H9 (cell line): ENCODE measurements at regions not wholly inside any gene's neighbourhood (a gene's known extent, or its start where the extent isn't known, plus 50 kb on each side); places are given as distances from the start of the nearest gene placed in this dataset.

Experiments used
- DNase-seq: peaks from one replicate; pipeline ENCODE4 v3.0.0-alpha.2; 2017
- H2AFZ ChIP-seq: one replicate; pipeline ENCODE4 v1.6.1; 2013; ENCODE audit warnings: mild to moderate bottlenecking, low read length, control low read depth, moderate library complexity
- H2AK5ac ChIP-seq: 2 replicates; pipeline ENCODE4 v1.6.1; 2013; ENCODE audit warnings: low read length, control low read depth, mixed read lengths; ENCODE audit not compliant: insufficient read length
- H2BK120ac ChIP-seq: one replicate; pipeline ENCODE4 v1.6.1; 2013; ENCODE audit warnings: low read depth, mild to moderate bottlenecking, low read length, control low read depth, inconsistent platforms; ENCODE audit not compliant: poor library complexity, severe bottlenecking
- H2BK12ac ChIP-seq: 2 replicates; pipeline ENCODE4 v1.6.1; 2013; ENCODE audit warnings: low read length, control low read depth, mixed read lengths, low read depth; ENCODE audit not compliant: insufficient read length
- H2BK15ac ChIP-seq: 2 replicates; pipeline ENCODE4 v1.6.1; 2013; ENCODE audit warnings: low read depth, low read length, control low read depth
- H2BK20ac ChIP-seq: one replicate; pipeline ENCODE4 v1.6.1; 2013; ENCODE audit warnings: low read depth, mild to moderate bottlenecking, low read length, control low read depth, inconsistent platforms; ENCODE audit not compliant: poor library complexity, severe bottlenecking
- H2BK5ac ChIP-seq: 2 replicates; pipeline ENCODE4 v1.6.1; 2013; ENCODE audit warnings: low read length, control low read depth, mixed read lengths; ENCODE audit not compliant: insufficient read length
- H3K14ac ChIP-seq: 2 replicates; pipeline ENCODE4 v1.6.1; 2013; ENCODE audit warnings: low read length, control low read depth; ENCODE audit not compliant: insufficient read depth
- H3K18ac ChIP-seq: 2 replicates; pipeline ENCODE4 v1.6.1; 2013; ENCODE audit warnings: low read depth, mild to moderate bottlenecking, mixed read lengths, low read length, control low read depth; ENCODE audit not compliant: insufficient read length
- H3K23ac ChIP-seq: 2 replicates; pipeline ENCODE4 v1.6.1; 2013; ENCODE audit warnings: low read length, control low read depth, mixed read lengths, low read depth; ENCODE audit not compliant: insufficient read length
- H3K23me2 ChIP-seq: 2 replicates; pipeline ENCODE4 v1.6.1; 2013; ENCODE audit warnings: low read depth, mild to moderate bottlenecking, mixed read lengths, low read length, control low read depth; ENCODE audit not compliant: insufficient read length, poor library complexity, severe bottlenecking
- H3K27ac ChIP-seq: 2 replicates; pipeline ENCODE4 v1.5.1; 2013; ENCODE audit warnings: low read length, control low read depth, mixed read lengths, low read depth; ENCODE audit not compliant: insufficient read length
- H3K27me3 ChIP-seq: 2 replicates; pipeline ENCODE4 v1.6.1; 2013; ENCODE audit warnings: low read length, control low read depth, inconsistent platforms; ENCODE audit not compliant: insufficient read depth
- H3K4ac ChIP-seq: 2 replicates; pipeline ENCODE4 v1.6.1; 2013; ENCODE audit warnings: low read depth, mild to moderate bottlenecking, control low read depth, inconsistent platforms, low read length, moderate library complexity
- H3K4me1 ChIP-seq: 2 replicates; pipeline ENCODE4 v1.6.1; 2013; ENCODE audit warnings: low read length, control low read depth, inconsistent platforms; ENCODE audit not compliant: insufficient read depth
- H3K4me2 ChIP-seq: 2 replicates; pipeline ENCODE4 v1.6.1; 2013; ENCODE audit warnings: low read length, control low read depth, mixed read lengths; ENCODE audit not compliant: insufficient read length, insufficient read depth
- H3K56ac ChIP-seq: 2 replicates; pipeline ENCODE4 v1.6.1; 2013; ENCODE audit warnings: low read depth, mild to moderate bottlenecking, mixed read lengths, low read length, control low read depth; ENCODE audit not compliant: insufficient read length
- H3K79me1 ChIP-seq: 2 replicates; pipeline ENCODE4 v1.6.1; 2013; ENCODE audit warnings: low read depth, mild to moderate bottlenecking, moderate library complexity, low read length, control low read depth, inconsistent platforms; ENCODE audit not compliant: insufficient read depth, poor library complexity, severe bottlenecking
- H3K79me2 ChIP-seq: 2 replicates; pipeline ENCODE4 v1.6.1; 2013; ENCODE audit warnings: low read length, control low read depth, inconsistent platforms; ENCODE audit not compliant: insufficient read depth
- H3K9ac ChIP-seq: 2 replicates; pipeline ENCODE4 v1.6.1; 2013; ENCODE audit warnings: low read length, control low read depth, mixed read lengths; ENCODE audit not compliant: insufficient read length; ENCODE audit errors: extremely low read depth
- H3K9me3 ChIP-seq: one replicate; pipeline ENCODE4 v1.6.1; 2013; ENCODE audit warnings: low read depth, low read length, inconsistent platforms; ENCODE audit not compliant: control insufficient read depth
- H3T11ph ChIP-seq: one replicate; pipeline ENCODE4 v1.6.1; 2013; ENCODE audit warnings: mild to moderate bottlenecking, low read length, control low read depth, inconsistent platforms
- H4K20me1 ChIP-seq: one replicate; pipeline ENCODE4 v1.6.1; 2013; ENCODE audit not compliant: control insufficient read depth, insufficient read length, insufficient read depth
- H4K5ac ChIP-seq: 2 replicates; pipeline ENCODE4 v1.6.1; 2013; ENCODE audit warnings: low read depth, mild to moderate bottlenecking, mixed read lengths, low read length, control low read depth; ENCODE audit not compliant: insufficient read length
- H4K8ac ChIP-seq: replicated peaks from 2 replicates; pipeline ENCODE4 v1.6.1; 2013; ENCODE audit warnings: low read length, control low read depth, mixed read lengths, low read depth; ENCODE audit not compliant: insufficient read length
- H4K91ac ChIP-seq: 2 replicates; pipeline ENCODE4 v1.6.1; 2013; ENCODE audit warnings: low read depth, mild to moderate bottlenecking, moderate library complexity, mixed read lengths, low read length, control low read depth; ENCODE audit not compliant: insufficient read length
- H3K27ac Mint-ChIP-seq, 3 experiments: 2 replicates in 2 of 3; 3 replicates in 1 of 3; pipeline ENCODE4 v1.8.0; 2020 to 2021; ENCODE audit warnings: mixed read lengths in 3 of 3, mild to moderate bottlenecking in 1 of 3, moderate library complexity in 1 of 3
- H3K27me3 Mint-ChIP-seq: 2 replicates; pipeline ENCODE4 v1.8.0; 2021; ENCODE audit warnings: low read depth, mild to moderate bottlenecking, moderate library complexity, mixed read lengths
- H3K36me3 Mint-ChIP-seq, 3 experiments: 2 replicates in 2 of 3; 3 replicates in 1 of 3; pipeline ENCODE4 v1.8.0; 2020 to 2021; ENCODE audit warnings: low read depth in 3 of 3, mixed read lengths in 3 of 3; ENCODE audit not compliant: insufficient read depth in 1 of 3
- H3K4me1 Mint-ChIP-seq, 2 experiments: 2 replicates each; pipeline ENCODE4 v1.8.0; 2020; ENCODE audit warnings: mixed read lengths in 2 of 2
- H3K4me3 Mint-ChIP-seq, 2 experiments: 2 replicates in 1 of 2; 3 replicates in 1 of 2; pipeline ENCODE4 v1.8.0; 2020 to 2021; ENCODE audit warnings: mild to moderate bottlenecking in 2 of 2, mixed read lengths in 2 of 2, moderate library complexity in 1 of 2
- H3K9me3 Mint-ChIP-seq, 2 experiments: 2 replicates in 1 of 2; 3 replicates in 1 of 2; pipeline ENCODE4 v1.8.0; 2020; ENCODE audit warnings: mild to moderate bottlenecking in 2 of 2, mixed read lengths in 2 of 2, moderate library complexity in 1 of 2
- WGBS: extraction: QIAGEN DNeasy Blood & Tissue Kit; methylation state at CpG from one replicate; pipeline ENCODE4 v1.1.7; 2013; ENCODE audit warnings: missing lambda C conversion rate, low lambda C conversion rate, mixed read lengths; ENCODE audit not compliant: insufficient read length; ENCODE audit errors: extremely low coverage; 5-methylcytosine and 5-hydroxymethylcytosine counted together
- TF ChIP-seq, protein P1 (sequence below): fragments of 200-600 bp; sonication (generic); conservative IDR thresholded peaks from 3 replicates; pipeline ENCODE4 v1.8.0; 2021; ENCODE audit warnings: antibody characterized with exemption, mild to moderate bottlenecking

DNA sequence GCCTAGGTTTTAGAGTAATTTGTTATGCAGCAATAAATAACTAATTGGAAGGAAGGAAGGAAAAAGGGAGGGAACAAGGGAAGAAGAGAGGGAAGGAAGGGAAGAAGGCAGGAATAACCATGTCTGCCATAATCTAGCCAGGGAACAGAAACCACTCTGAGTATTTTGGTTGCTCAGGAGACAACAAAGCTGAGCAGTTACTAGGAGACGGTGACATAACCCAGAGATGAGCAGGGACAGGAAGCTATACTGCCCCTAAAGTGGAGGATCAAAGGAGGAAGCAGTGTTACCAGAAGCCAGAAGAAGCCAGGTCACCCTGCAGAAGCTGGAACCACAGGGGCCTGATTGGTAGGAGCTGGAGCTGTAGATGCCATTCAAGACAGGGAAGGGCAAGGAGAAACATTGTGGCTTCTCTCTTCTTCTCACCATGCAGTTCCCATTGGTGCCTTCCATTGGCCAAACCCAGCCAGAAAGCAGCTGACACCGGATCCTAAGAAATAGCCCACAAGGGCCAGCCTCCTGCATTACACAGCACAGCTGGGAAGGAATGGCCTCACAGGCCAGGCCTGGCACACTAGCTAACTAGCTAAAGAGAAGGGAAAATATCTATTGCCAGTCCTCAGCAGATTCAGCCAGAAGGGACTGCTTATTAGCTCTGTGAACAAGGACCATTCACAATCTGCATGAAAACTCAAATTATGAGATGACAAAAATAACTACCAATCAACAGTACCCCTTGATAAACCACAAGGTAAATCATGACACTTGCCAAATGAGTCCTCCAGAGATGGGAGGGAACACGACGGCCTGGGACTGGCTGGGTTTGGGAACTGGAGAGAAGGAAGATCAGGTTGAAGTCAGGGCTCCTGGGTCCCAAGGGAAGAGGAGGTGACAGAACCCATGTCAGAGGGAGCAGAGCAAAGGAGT, 184.5 kb upstream of the NFE2L3 start:
- TF ChIP-seq, protein P1, sequence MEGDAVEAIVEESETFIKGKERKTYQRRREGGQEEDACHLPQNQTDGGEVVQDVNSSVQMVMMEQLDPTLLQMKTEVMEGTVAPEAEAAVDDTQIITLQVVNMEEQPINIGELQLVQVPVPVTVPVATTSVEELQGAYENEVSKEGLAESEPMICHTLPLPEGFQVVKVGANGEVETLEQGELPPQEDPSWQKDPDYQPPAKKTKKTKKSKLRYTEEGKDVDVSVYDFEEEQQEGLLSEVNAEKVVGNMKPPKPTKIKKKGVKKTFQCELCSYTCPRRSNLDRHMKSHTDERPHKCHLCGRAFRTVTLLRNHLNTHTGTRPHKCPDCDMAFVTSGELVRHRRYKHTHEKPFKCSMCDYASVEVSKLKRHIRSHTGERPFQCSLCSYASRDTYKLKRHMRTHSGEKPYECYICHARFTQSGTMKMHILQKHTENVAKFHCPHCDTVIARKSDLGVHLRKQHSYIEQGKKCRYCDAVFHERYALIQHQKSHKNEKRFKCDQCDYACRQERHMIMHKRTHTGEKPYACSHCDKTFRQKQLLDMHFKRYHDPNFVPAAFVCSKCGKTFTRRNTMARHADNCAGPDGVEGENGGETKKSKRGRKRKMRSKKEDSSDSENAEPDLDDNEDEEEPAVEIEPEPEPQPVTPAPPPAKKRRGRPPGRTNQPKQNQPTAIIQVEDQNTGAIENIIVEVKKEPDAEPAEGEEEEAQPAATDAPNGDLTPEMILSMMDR, result no peak
- Histone ChIP-seq H3K18ac (no peak overlapping the region), H2AFZ (no peak overlapping the region), H3K23me2 (no peaks in the 10 kb centered on the region), H3K27ac (no peak overlapping the region), H3K23ac (no peak overlapping the region), H3K14ac (no peak overlapping the region; the same call in 1 of the 2 replicates), H3K4ac (no peak overlapping the region), H2BK20ac (no peak overlapping the region), H4K5ac (no peak overlapping the region), H2AK5ac (no peak overlapping the region), H3K4me2 (no peak overlapping the region), H3K9ac (no peak overlapping the region), H2BK15ac (no peak overlapping the region), H3K56ac (no peak overlapping the region), H4K8ac (no peak overlapping the region), H3K9me3 (no peaks in the 10 kb centered on the region), H3K4me1 (no peaks in the 10 kb centered on the region; the same call in 1 of the 2 replicates), H2BK5ac (no peak overlapping the region), H4K20me1 (peaks cover 2% of the 10 kb centered on the region), H4K91ac (no peak overlapping the region), H2BK120ac (no peak overlapping the region), H2BK12ac (no peak overlapping the region), H3T11ph (no peak overlapping the region), H3K79me2 (no peaks in the 10 kb centered on the region), H3K79me1 (no peaks in the 10 kb centered on the region), H3K27me3 (no peaks in the 10 kb centered on the region)
- no peaks in the 10 kb centered on the region for H3K36me3 Mint-ChIP-seq
- WGBS, result no CpG with 5 or more reads among the region's 4 CpGs
- no peaks in the 10 kb centered on the region for H3K9me3 Mint-ChIP-seq
- peaks cover 0 to 2% of the 10 kb centered on the region in 2 experiments; a peak in 2 of 4 replicates for H3K4me1 Mint-ChIP-seq
- H3K27ac Mint-ChIP-seq, result no peak overlapping the region
- peaks cover 6% of the 10 kb centered on the region for H3K27me3 Mint-ChIP-seq
- DNase-seq, result no peak
- no peak overlapping the region for H3K4me3 Mint-ChIP-seq
